ENCODE measurements at regions not wholly inside any gene's neighbourhood (a gene's known extent, or its start where the extent isn't known, plus 50 kb on each side); places are given as distances from the start of the nearest gene placed in this dataset.

DNA sequence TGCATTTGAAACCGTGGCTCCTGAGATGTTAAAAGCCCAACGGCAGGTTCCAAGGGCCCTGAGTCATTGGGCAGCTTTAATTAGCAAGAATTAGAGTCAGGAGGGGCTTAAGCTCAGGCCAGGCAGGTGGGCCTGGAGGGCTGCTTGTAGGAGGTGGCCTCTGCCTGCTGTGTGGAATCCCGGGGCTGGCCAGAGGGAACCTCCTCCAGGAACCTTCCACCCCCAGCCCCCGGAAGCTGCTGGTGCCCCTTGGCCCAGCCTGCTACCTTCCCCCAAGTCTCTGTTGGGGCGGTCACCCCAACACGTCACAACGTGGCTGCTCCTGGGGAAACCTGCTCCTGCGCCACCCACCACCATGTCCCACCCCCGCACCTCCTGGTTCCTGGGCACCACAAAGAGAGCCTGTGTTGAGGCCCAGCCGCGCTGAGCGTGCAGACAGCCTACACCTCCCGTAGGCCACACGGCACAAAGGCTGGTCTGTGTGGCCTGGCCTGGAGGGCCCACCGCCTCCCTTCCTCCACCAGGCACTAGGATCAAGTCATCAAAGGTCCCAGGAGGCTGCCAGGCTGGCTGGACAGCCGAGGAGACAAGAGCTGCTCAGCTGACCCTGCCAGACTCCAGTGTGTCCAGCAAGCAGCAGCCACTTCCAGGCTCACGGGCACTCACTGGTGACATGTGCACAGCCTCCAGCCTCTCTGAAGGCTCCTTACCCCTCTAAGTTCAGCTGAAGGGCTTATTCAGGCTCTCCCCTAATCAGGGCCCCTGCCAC, 86.3 kb downstream of the SNX5 start (continued):
- TF ChIP-seq, protein P1, sequence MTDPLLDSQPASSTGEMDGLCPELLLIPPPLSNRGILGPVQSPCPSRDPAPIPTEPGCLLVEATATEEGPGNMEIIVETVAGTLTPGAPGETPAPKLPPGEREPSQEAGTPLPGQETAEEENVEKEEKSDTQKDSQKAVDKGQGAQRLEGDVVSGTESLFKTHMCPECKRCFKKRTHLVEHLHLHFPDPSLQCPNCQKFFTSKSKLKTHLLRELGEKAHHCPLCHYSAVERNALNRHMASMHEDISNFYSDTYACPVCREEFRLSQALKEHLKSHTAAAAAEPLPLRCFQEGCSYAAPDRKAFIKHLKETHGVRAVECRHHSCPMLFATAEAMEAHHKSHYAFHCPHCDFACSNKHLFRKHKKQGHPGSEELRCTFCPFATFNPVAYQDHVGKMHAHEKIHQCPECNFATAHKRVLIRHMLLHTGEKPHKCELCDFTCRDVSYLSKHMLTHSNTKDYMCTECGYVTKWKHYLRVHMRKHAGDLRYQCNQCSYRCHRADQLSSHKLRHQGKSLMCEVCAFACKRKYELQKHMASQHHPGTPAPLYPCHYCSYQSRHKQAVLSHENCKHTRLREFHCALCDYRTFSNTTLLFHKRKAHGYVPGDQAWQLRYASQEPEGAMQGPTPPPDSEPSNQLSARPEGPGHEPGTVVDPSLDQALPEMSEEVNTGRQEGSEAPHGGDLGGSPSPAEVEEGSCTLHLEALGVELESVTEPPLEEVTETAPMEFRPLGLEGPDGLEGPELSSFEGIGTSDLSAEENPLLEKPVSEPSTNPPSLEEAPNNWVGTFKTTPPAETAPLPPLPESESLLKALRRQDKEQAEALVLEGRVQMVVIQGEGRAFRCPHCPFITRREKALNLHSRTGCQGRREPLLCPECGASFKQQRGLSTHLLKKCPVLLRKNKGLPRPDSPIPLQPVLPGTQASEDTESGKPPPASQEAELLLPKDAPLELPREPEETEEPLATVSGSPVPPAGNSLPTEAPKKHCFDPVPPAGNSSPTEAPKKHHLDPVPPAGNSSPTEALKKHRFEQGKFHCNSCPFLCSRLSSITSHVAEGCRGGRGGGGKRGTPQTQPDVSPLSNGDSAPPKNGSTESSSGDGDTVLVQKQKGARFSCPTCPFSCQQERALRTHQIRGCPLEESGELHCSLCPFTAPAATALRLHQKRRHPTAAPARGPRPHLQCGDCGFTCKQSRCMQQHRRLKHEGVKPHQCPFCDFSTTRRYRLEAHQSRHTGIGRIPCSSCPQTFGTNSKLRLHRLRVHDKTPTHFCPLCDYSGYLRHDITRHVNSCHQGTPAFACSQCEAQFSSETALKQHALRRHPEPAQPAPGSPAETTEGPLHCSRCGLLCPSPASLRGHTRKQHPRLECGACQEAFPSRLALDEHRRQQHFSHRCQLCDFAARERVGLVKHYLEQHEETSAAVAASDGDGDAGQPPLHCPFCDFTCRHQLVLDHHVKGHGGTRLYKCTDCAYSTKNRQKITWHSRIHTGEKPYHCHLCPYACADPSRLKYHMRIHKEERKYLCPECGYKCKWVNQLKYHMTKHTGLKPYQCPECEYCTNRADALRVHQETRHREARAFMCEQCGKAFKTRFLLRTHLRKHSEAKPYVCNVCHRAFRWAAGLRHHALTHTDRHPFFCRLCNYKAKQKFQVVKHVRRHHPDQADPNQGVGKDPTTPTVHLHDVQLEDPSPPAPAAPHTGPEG (CRISPR knock-in tag; IDR thresholded peaks at IDR 0.05): no peak
- no peak for TF ChIP-seq ATF7 (IDR thresholded peaks at IDR 0.05)
- TF ChIP-seq ATF7 (CRISPR knock-in tag; IDR thresholded peaks at IDR 0.05): peak; percentile 62; the same call in 1 of the 2 replicates
- 0 out of 2 replicates have a peak, but pooled peaks have one; percentile 27 for TF ChIP-seq ARNT2 (CRISPR knock-in tag; IDR thresholded peaks at IDR 0.05; ENCODE audit: low read depth)
- TF ChIP-seq ZNF292 (CRISPR knock-in tag; IDR thresholded peaks at IDR 0.05; ENCODE audit: borderline replicate concordance, low read depth): peak; percentile 97
- TF ChIP-seq, protein P2, sequence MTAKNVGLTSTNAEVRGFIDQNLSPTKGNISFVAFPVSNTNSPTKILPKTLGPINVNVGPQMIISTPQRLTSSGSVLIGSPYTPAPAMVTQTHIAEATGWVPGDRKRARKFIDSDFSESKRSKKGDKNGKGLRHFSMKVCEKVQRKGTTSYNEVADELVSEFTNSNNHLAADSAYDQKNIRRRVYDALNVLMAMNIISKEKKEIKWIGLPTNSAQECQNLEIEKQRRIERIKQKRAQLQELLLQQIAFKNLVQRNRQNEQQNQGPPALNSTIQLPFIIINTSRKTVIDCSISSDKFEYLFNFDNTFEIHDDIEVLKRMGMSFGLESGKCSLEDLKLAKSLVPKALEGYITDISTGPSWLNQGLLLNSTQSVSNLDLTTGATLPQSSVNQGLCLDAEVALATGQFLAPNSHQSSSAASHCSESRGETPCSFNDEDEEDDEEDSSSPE (CRISPR knock-in tag; IDR thresholded peaks at IDR 0.05): peak; percentile 1; the same call in 1 of the 2 replicates
- TF ChIP-seq, protein P3, sequence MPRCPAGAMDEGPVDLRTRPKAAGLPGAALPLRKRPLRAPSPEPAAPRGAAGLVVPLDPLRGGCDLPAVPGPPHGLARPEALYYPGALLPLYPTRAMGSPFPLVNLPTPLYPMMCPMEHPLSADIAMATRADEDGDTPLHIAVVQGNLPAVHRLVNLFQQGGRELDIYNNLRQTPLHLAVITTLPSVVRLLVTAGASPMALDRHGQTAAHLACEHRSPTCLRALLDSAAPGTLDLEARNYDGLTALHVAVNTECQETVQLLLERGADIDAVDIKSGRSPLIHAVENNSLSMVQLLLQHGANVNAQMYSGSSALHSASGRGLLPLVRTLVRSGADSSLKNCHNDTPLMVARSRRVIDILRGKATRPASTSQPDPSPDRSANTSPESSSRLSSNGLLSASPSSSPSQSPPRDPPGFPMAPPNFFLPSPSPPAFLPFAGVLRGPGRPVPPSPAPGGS (CRISPR knock-in tag; IDR thresholded peaks at IDR 0.05): peak; percentile 84; the same call in 1 of the 2 replicates
- TF ChIP-seq ZNF720 (CRISPR knock-in tag; IDR thresholded peaks at IDR 0.05): peak; percentile 22; the same call in 1 of the 2 replicates
- TF ChIP-seq RBM22 (optimal IDR thresholded peaks at IDR 0.05; ENCODE audit: low read length): peak; percentile 68
- TF ChIP-seq GATAD1 (CRISPR knock-in tag; IDR thresholded peaks at IDR 0.05): peak; percentile 41; the same call in 1 of the 2 replicates
- peak; percentile 83 for TF ChIP-seq ELF3 (CRISPR knock-in tag; IDR thresholded peaks at IDR 0.05)
- peak; percentile 86; the same call in 1 of the 2 replicates for TF ChIP-seq MEIS2 (CRISPR knock-in tag; IDR thresholded peaks at IDR 0.05)
- TF ChIP-seq ATM (IDR thresholded peaks at IDR 0.05; ENCODE audit: borderline replicate concordance): no peak
- TF ChIP-seq, protein P4, sequence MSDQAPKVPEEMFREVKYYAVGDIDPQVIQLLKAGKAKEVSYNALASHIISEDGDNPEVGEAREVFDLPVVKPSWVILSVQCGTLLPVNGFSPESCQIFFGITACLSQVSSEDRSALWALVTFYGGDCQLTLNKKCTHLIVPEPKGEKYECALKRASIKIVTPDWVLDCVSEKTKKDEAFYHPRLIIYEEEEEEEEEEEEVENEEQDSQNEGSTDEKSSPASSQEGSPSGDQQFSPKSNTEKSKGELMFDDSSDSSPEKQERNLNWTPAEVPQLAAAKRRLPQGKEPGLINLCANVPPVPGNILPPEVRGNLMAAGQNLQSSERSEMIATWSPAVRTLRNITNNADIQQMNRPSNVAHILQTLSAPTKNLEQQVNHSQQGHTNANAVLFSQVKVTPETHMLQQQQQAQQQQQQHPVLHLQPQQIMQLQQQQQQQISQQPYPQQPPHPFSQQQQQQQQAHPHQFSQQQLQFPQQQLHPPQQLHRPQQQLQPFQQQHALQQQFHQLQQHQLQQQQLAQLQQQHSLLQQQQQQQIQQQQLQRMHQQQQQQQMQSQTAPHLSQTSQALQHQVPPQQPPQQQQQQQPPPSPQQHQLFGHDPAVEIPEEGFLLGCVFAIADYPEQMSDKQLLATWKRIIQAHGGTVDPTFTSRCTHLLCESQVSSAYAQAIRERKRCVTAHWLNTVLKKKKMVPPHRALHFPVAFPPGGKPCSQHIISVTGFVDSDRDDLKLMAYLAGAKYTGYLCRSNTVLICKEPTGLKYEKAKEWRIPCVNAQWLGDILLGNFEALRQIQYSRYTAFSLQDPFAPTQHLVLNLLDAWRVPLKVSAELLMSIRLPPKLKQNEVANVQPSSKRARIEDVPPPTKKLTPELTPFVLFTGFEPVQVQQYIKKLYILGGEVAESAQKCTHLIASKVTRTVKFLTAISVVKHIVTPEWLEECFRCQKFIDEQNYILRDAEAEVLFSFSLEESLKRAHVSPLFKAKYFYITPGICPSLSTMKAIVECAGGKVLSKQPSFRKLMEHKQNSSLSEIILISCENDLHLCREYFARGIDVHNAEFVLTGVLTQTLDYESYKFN (CRISPR knock-in tag; conservative IDR thresholded peaks at IDR 0.05): peak; percentile 53; the same call in 1 of the 2 replicates
- TF ChIP-seq CREB1 (IDR thresholded peaks at IDR 0.05): no peak
- no peak for TF ChIP-seq CREB1 (CRISPR knock-in tag; IDR thresholded peaks at IDR 0.05)

All from HepG2 (cell line).